H1 (cell line): ENCODE measurements at regions not wholly inside any gene's neighbourhood (a gene's known extent, or its start where the extent isn't known, plus 50 kb on each side); places are given as distances from the start of the nearest gene placed in this dataset.

ENCODE experiments used
- SRF ChIP-seq: IDR thresholded peaks from 2 replicates; pipeline ENCODE4 v1.6.1; 2011; ENCODE audit warnings: mild to moderate bottlenecking, low read depth, low read length, moderate library complexity
- TF ChIP-seq, protein P1 (sequence below): IDR thresholded peaks from 2 replicates; pipeline ENCODE4 v1.6.1; 2012; ENCODE audit warnings: low read length, inconsistent platforms

DNA sequence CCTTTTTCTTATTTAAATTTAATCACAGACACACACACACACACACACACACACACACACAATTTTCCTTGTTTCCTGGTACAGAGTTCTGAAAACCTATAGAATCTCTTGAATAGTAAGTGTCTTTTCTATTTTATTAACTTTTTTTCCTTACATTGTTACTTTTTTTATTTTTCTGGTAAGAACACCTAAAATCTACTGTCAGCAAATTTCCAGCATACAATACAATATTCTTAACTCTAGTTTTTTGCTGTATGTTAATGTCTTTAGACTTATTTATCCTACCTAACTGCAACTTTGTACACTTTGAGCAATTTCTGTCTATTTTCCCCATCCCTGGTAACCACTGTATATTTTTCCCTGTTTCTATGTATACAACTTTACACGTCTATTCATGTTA, 1179.8 kb downstream of the SLITRK1 start (continued):
- TF ChIP-seq SRF, result no peak
- TF ChIP-seq, protein P1, sequence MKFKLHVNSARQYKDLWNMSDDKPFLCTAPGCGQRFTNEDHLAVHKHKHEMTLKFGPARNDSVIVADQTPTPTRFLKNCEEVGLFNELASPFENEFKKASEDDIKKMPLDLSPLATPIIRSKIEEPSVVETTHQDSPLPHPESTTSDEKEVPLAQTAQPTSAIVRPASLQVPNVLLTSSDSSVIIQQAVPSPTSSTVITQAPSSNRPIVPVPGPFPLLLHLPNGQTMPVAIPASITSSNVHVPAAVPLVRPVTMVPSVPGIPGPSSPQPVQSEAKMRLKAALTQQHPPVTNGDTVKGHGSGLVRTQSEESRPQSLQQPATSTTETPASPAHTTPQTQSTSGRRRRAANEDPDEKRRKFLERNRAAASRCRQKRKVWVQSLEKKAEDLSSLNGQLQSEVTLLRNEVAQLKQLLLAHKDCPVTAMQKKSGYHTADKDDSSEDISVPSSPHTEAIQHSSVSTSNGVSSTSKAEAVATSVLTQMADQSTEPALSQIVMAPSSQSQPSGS, result no peak
